HepG2 (cell line): ENCODE measurements at regions not wholly inside any gene's neighbourhood (a gene's known extent, or its start where the extent isn't known, plus 50 kb on each side); places are given as distances from the start of the nearest gene placed in this dataset.

ENCODE experiments used
- ATAC-seq: fragments of 200-7000 bp; cut with Tn5 transposase; 3 replicates; pipeline ENCODE4 v1.9.1; 2020; ENCODE audit warnings: mild to moderate bottlenecking, moderate library complexity
- BruUV-seq: library from RNA; stranded (reverse); fragments of 400-500 nt; replicated peaks from 2 replicates; lab custom pipeline; 2021; lab: Mats Ljungman, UMichigan
- CTCF ChIA-PET: fragments of 300-600 bp; formaldehyde crosslinking; extraction: SDS; loops from one replicate; lab custom pipeline; 2021; ENCODE audit warnings: low total read pairs, inconsistent platforms, low intra/inter-chr PET ratio; lab: Yijun Ruan, JAX
- POLR2A ChIA-PET: fragments of 350-600 bp; sonication (Branson Sonifier 250); formaldehyde crosslinking; loops from one replicate; lab custom pipeline; 2020; ENCODE audit warnings: antibody characterized with exemption, inconsistent platforms; lab: Yijun Ruan, JAX
- DNase-seq: peaks from one replicate; pipeline ENCODE4 v3.0.0-alpha.2; 2015; ENCODE audit warnings: low spot score
- FAIRE-seq: peaks from 3 replicates; lab custom pipeline; 2011; peaks lifted over from hg19 to GRCh38; lab: Jason Lieb, UNC
- H2AFZ ChIP-seq: one replicate; pipeline ENCODE4 v1.6.1; 2011; ENCODE audit warnings: low read length, inconsistent platforms
- H3K27ac ChIP-seq: fragments of 300-600 bp; 3 replicates; pipeline ENCODE4 v1.8.0; 2011; ENCODE audit warnings: mixed run types, mild to moderate bottlenecking, mixed read lengths, low read length, inconsistent platforms; ENCODE audit not compliant: insufficient read depth; ENCODE audit errors: extremely low read length
- H3K27me3 ChIP-seq, 2 experiments: fragments of 200-600 bp in 1 of 2; 2 replicates in 1 of 2; 3 replicates in 1 of 2; pipeline versions ENCODE4 v1.6.0 to v1.8.0; 2011; ENCODE audit warnings: low read length in 2 of 2, mild to moderate bottlenecking in 2 of 2, moderate library complexity in 2 of 2, inconsistent platforms in 1 of 2; ENCODE audit not compliant: insufficient read depth in 2 of 2, control insufficient read depth in 1 of 2
- H3K36me3 ChIP-seq, 2 experiments: fragments of 200-600 bp in 1 of 2; replicated peaks in 1 of 2; 2 replicates in 1 of 2; 3 replicates in 1 of 2; pipeline versions ENCODE4 v1.5.1 to v1.8.0; 2011; ENCODE audit warnings: low read length in 2 of 2, inconsistent platforms in 1 of 2; ENCODE audit not compliant: insufficient read depth in 2 of 2, control insufficient read depth in 1 of 2
- H3K4me1 ChIP-seq: 2 replicates; pipeline ENCODE4 v1.5.1; 2012; ENCODE audit warnings: low read length, inconsistent platforms; ENCODE audit not compliant: insufficient read depth
- H3K4me2 ChIP-seq: 2 replicates; pipeline ENCODE4 v1.6.0; 2011; ENCODE audit warnings: low read depth, low read length, inconsistent platforms
- H3K4me3 ChIP-seq, 3 experiments: fragments of 200-600 bp in 1 of 3; sonication (generic), shearing (Covaris generic) in 1 of 3; replicated peaks in 1 of 3; 2 replicates each; pipeline ENCODE4 v1.5.1; 2011 to 2016; ENCODE audit warnings: low read length in 3 of 3, inconsistent platforms in 2 of 3, low read depth in 2 of 3, mild to moderate bottlenecking in 2 of 3, control low read depth in 1 of 3, mixed read lengths in 1 of 3; ENCODE audit not compliant: insufficient read depth in 1 of 3
- H3K79me2 ChIP-seq: one replicate; pipeline ENCODE4 v1.6.1; 2011; ENCODE audit warnings: low read length, inconsistent platforms; ENCODE audit not compliant: insufficient read depth
- H3K9ac ChIP-seq: 2 replicates; pipeline ENCODE4 v1.6.0; 2011; ENCODE audit warnings: mild to moderate bottlenecking, low read depth, low read length, inconsistent platforms; ENCODE audit not compliant: insufficient read depth
- H3K9me3 ChIP-seq: 2 replicates; pipeline ENCODE4 v1.5.1; 2012; ENCODE audit warnings: mild to moderate bottlenecking, low read length
- H4K20me1 ChIP-seq: 2 replicates; pipeline ENCODE4 v1.6.0; 2011; ENCODE audit warnings: inconsistent platforms, mild to moderate bottlenecking, low read length, moderate library complexity; ENCODE audit not compliant: insufficient read depth
- CBFB ChIP-seq: sonication (generic); formaldehyde crosslinking; IDR thresholded peaks from 2 replicates; pipeline ENCODE4 v1.4.0; 2020; ENCODE audit warnings: missing genetic modification reagents
- CEBPB ChIP-seq: IDR thresholded peaks from 2 replicates; pipeline ENCODE4 v1.6.1; 2011; ENCODE audit warnings: low read depth, low read length, improper control_type of control experiment, borderline replicate concordance
- FLYWCH1 ChIP-seq: sonication (generic); formaldehyde crosslinking; IDR thresholded peaks from 2 replicates; pipeline ENCODE4 v1.8.1; 2023; ENCODE audit warnings: mild to moderate bottlenecking, missing genetic modification reagents
- NFYB ChIP-seq: sonication (generic); formaldehyde crosslinking; IDR thresholded peaks from 2 replicates; pipeline ENCODE4 v1.4.0; 2020; ENCODE audit warnings: missing genetic modification reagents
- PCBP1 ChIP-seq: fragments of 200-400 bp; formaldehyde crosslinking; IDR thresholded peaks from 2 replicates; pipeline ENCODE4 v1.6.1; 2017; ENCODE audit warnings: mild to moderate bottlenecking, low read depth, low read length, borderline replicate concordance
- RAD21 ChIP-seq: fragments of 450-650 bp; formaldehyde crosslinking; IDR thresholded peaks from 2 replicates; pipeline ENCODE4 v1.5.0; 2020; ENCODE audit warnings: mild to moderate bottlenecking
- SALL1 ChIP-seq: sonication (generic); formaldehyde crosslinking; IDR thresholded peaks from 2 replicates; pipeline ENCODE4 v1.8.0; 2022; ENCODE audit warnings: mild to moderate bottlenecking, missing genetic modification reagents
- ZFAT ChIP-seq: sonication (generic); formaldehyde crosslinking; conservative IDR thresholded peaks from 2 replicates; pipeline ENCODE4 v1.8.1; 2023; ENCODE audit warnings: missing genetic modification reagents, inconsistent platforms
- ZMYM4 ChIP-seq: sonication (generic); formaldehyde crosslinking; IDR thresholded peaks from 2 replicates; pipeline ENCODE4 v1.8.1; 2023; ENCODE audit warnings: mild to moderate bottlenecking, missing genetic modification reagents
- ZNF207 ChIP-seq: fragments of 450-650 bp; IDR thresholded peaks from 2 replicates; pipeline ENCODE4 v1.6.1; 2016; ENCODE audit warnings: antibody characterized with exemption, borderline replicate concordance
- ZNF337 ChIP-seq: sonication (generic); formaldehyde crosslinking; IDR thresholded peaks from 2 replicates; pipeline ENCODE4 v1.5.1; 2020; ENCODE audit warnings: missing genetic modification reagents, low read depth, mild to moderate bottlenecking, borderline replicate concordance
- ZNF776 ChIP-seq: sonication (generic); formaldehyde crosslinking; IDR thresholded peaks from 2 replicates; pipeline ENCODE4 v1.4.0; 2020; ENCODE audit warnings: mild to moderate bottlenecking, missing genetic modification reagents
- WGBS: methylation state at CpG from one replicate; pipeline ENCODE4 v1.1.6; 2017; ENCODE audit warnings: low lambda C conversion rate; 5-methylcytosine and 5-hydroxymethylcytosine counted together
- in situ Hi-C: cut with HindIII; loops from 2 replicates; pipeline ENCODE4 v1.10.0; 2017; ENCODE audit warnings: low pct_unique_long_range_greater_than_20kb; ENCODE audit not compliant: extremely low pct_ligation_motif_present
- intact Hi-C: fragments of 100-400 bp; cut with micrococcal nuclease; formaldehyde crosslinking; loops from one replicate; pipeline ENCODE4 v1.10.0; 2022; ENCODE audit not compliant: unreplicated experiment
- TF ChIP-seq, protein P1 (sequence below): sonication (generic); formaldehyde crosslinking; IDR thresholded peaks from 2 replicates; pipeline ENCODE4 v1.4.0; 2020; ENCODE audit warnings: missing genetic modification reagents
- TF ChIP-seq, protein P2 (sequence below): sonication (generic); formaldehyde crosslinking; IDR thresholded peaks from 2 replicates; pipeline ENCODE4 v1.4.0; 2020; ENCODE audit warnings: mild to moderate bottlenecking, missing genetic modification reagents
- TF ChIP-seq, protein P3 (sequence below): IDR thresholded peaks from 2 replicates; pipeline ENCODE4 v1.6.1; 2016; ENCODE audit warnings: low read depth
- TF ChIP-seq, protein P4 (sequence below): sonication (generic); formaldehyde crosslinking; IDR thresholded peaks from 2 replicates; pipeline ENCODE4 v1.5.1; 2020; ENCODE audit warnings: mild to moderate bottlenecking, missing genetic modification reagents, moderate library complexity

DNA sequence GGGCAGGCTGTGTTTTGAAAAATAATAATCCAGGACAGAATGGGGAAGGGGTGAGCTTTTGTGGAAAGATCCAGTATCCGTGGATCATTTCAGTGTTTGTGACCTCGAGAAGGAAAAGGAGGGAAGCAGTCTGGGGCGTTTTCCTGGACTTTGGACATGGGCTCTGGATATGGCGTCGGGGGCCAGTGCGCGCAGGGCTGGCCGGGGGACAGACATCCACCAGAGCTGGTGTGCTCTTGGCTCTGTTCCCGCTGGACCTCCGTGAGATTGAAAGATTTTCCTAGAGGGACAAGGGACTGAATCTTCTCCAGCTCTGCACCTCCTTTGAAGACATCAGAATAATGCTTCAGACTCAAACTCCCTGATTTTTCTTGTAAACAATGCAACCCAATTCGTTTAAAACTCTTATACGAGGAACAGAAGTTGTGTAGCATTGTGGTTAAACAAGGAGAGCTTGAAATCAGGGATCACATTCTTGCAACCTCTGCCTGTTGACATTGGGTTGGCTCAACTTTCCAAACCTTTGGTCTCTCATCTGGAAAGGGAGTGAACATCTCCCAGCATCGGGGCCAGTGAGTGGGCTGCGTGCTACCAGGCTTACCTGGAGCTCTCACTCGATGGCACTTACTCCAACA, 75.9 kb downstream of the C16orf95 start (continued):
- TF ChIP-seq ZFAT (0 out of 2 replicates have a peak, but pooled peaks have one; percentile 65), NFYB (CRISPR knock-in tag) (no peak), ZNF337 (no peak), SALL1 (CRISPR knock-in tag) (peak; percentile 90), ZNF776 (CRISPR knock-in tag) (no peak), PCBP1 (no peak), RAD21 (CRISPR knock-in tag) (0 out of 2 replicates have a peak, but pooled peaks have one; percentile 30), CEBPB (peak; percentile 25; the same call in 1 of the 2 replicates), ZMYM4 (CRISPR knock-in tag) (peak; percentile 59; the same call in 1 of the 2 replicates)
- TF ChIP-seq, protein P1, sequence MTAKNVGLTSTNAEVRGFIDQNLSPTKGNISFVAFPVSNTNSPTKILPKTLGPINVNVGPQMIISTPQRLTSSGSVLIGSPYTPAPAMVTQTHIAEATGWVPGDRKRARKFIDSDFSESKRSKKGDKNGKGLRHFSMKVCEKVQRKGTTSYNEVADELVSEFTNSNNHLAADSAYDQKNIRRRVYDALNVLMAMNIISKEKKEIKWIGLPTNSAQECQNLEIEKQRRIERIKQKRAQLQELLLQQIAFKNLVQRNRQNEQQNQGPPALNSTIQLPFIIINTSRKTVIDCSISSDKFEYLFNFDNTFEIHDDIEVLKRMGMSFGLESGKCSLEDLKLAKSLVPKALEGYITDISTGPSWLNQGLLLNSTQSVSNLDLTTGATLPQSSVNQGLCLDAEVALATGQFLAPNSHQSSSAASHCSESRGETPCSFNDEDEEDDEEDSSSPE (CRISPR knock-in tag), result peak; percentile 77

DNA sequence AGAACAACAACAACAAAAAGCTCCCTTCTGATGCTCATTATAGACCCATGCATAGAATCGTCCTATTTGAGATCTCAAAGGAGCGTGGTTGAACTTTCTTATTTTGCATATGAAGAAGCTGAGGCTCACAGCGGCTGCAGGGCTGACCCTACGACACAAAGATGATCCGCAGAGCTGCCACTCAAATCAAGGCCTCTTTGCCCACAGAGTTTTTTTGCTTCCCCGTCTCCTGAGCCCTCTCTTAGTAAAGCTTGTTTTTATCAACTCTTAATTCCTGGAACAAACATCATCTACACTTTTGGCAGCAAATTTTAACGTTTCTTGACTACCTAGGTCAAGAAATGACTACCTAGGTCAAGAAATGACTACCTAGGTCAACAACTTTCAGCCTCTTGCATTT, 73.7 kb downstream of the C16orf95 start:
- ATAC-seq, result no peak
- TF ChIP-seq, protein P2, sequence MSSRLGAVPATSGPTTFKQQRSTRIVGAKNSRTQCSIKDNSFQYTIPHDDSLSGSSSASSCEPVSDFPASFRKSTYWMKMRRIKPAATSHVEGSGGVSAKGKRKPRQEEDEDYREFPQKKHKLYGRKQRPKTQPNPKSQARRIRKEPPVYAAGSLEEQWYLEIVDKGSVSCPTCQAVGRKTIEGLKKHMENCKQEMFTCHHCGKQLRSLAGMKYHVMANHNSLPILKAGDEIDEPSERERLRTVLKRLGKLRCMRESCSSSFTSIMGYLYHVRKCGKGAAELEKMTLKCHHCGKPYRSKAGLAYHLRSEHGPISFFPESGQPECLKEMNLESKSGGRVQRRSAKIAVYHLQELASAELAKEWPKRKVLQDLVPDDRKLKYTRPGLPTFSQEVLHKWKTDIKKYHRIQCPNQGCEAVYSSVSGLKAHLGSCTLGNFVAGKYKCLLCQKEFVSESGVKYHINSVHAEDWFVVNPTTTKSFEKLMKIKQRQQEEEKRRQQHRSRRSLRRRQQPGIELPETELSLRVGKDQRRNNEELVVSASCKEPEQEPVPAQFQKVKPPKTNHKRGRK (CRISPR knock-in tag), result no peak
- TF ChIP-seq ZNF207, result no peak
- TF ChIP-seq, protein P3, sequence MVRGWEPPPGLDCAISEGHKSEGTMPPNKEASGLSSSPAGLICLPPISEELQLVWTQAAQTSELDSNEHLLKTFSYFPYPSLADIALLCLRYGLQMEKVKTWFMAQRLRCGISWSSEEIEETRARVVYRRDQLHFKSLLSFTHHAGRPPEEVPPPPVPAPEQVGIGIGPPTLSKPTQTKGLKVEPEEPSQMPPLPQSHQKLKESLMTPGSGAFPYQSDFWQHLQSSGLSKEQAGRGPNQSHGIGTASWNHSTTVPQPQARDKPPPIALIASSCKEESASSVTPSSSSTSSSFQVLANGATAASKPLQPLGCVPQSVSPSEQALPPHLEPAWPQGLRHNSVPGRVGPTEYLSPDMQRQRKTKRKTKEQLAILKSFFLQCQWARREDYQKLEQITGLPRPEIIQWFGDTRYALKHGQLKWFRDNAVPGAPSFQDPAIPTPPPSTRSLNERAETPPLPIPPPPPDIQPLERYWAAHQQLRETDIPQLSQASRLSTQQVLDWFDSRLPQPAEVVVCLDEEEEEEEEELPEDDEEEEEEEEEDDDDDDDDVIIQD, result no peak
- TF ChIP-seq FLYWCH1 (CRISPR knock-in tag), result no peak
- TF ChIP-seq CBFB, result no peak
- TF ChIP-seq, protein P4, sequence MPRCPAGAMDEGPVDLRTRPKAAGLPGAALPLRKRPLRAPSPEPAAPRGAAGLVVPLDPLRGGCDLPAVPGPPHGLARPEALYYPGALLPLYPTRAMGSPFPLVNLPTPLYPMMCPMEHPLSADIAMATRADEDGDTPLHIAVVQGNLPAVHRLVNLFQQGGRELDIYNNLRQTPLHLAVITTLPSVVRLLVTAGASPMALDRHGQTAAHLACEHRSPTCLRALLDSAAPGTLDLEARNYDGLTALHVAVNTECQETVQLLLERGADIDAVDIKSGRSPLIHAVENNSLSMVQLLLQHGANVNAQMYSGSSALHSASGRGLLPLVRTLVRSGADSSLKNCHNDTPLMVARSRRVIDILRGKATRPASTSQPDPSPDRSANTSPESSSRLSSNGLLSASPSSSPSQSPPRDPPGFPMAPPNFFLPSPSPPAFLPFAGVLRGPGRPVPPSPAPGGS (CRISPR knock-in tag), result no peak

More for the DNA sequence above, 73.7 kb downstream of the C16orf95 start:
- FAIRE-seq (no peak), DNase-seq (no peak)
- Histone ChIP-seq H3K4me3 (no peak overlapping the region), H3K79me2 (no peaks in the 10 kb centered on the region), H3K9ac (no peak overlapping the region), H4K20me1 (no peaks in the 10 kb centered on the region), H3K27me3 (no peaks in the 10 kb centered on the region), H3K4me2 (no peak overlapping the region), H3K36me3 (no peaks in the 10 kb centered on the region), H3K9me3 (no peaks in the 10 kb centered on the region), H2AFZ (no peak overlapping the region), H3K4me1 (peaks cover 58% of the 10 kb centered on the region), H3K27ac (no peak overlapping the region)
- intact Hi-C loops, result no loop called here
- CTCF ChIA-PET, result no interaction called here
- no TSS peak for BruUV-seq
- in situ Hi-C loops, result no loop called here
- 81% methylated on average over 7 of the region's 7 CpGs for WGBS
- POLR2A ChIA-PET, result no interaction called here
